ENCODE measurements at regions not wholly inside any gene's neighbourhood (a gene's known extent, or its start where the extent isn't known, plus 50 kb on each side); places are given as distances from the start of the nearest gene placed in this dataset.
A peak's percentile ranks its signal among the peaks of the same experiment; 100 is the strongest.

- no peak overlapping the region for H3K4me3 ChIP-seq (ENCODE audit: low read depth, low read length)
- TF ChIP-seq CTCF (IDR thresholded peaks at IDR 0.05; ENCODE audit: insufficient read depth, low read length) = no peak
- no peak for DNase-seq (ENCODE audit: low read depth)
Observed at GRCh38 chr1:191453487-191453886, 704.8 kb upstream of the RGS18 start.

GRCh38 chr1:191457889-191458288 lies 700.4 kb upstream of the RGS18 start:
- H3K4me3 ChIP-seq (ENCODE audit: low read depth, low read length) = no peak overlapping the region
- no peak for TF ChIP-seq CTCF (IDR thresholded peaks at IDR 0.05; ENCODE audit: insufficient read depth, low read length)
- no peak for DNase-seq (ENCODE audit: low read depth)

GRCh38 chr1:191460234-191460633 lies 698.0 kb upstream of the RGS18 start:
- no peak overlapping the region for H3K4me3 ChIP-seq (ENCODE audit: low read depth, low read length)
- no peak for DNase-seq (ENCODE audit: low read depth)
- TF ChIP-seq CTCF (IDR thresholded peaks at IDR 0.05; ENCODE audit: insufficient read depth, low read length) = no peak

GRCh38 chr1:191483988-191484387 lies 674.3 kb upstream of the RGS18 start:
- no peak overlapping the region for H3K4me3 ChIP-seq (ENCODE audit: low read depth, low read length)
- no peak for TF ChIP-seq CTCF (IDR thresholded peaks at IDR 0.05; ENCODE audit: insufficient read depth, low read length)
- no peak for DNase-seq (ENCODE audit: low read depth)

- no peak for TF ChIP-seq CTCF (IDR thresholded peaks at IDR 0.05; ENCODE audit: insufficient read depth, low read length)
- DNase-seq (ENCODE audit: low read depth) = no peak
- H3K4me3 ChIP-seq (ENCODE audit: low read depth, low read length) = no peak overlapping the region
Observed at GRCh38 chr1:191490303-191490702, 668.0 kb upstream of the RGS18 start.

- DNase-seq (ENCODE audit: low read depth) = no peak
- no peak overlapping the region for H3K4me3 ChIP-seq (ENCODE audit: low read depth, low read length)
- no peak for TF ChIP-seq CTCF (IDR thresholded peaks at IDR 0.05; ENCODE audit: insufficient read depth, low read length)
Observed at GRCh38 chr1:191495040-191495439, 663.2 kb upstream of the RGS18 start.

- no peak overlapping the region for H3K4me3 ChIP-seq (ENCODE audit: low read depth, low read length)
- DNase-seq (ENCODE audit: low read depth) = peak; percentile 37
- no peak for TF ChIP-seq CTCF (IDR thresholded peaks at IDR 0.05; ENCODE audit: insufficient read depth, low read length)
Observed at GRCh38 chr1:191498318-191498717, 659.9 kb upstream of the RGS18 start.

All from fibroblast of the aortic adventitia (primary cell).